ENCODE measurements at regions not wholly inside any gene's neighbourhood (a gene's known extent, or its start where the extent isn't known, plus 50 kb on each side); places are given as distances from the start of the nearest gene placed in this dataset.

GRCh38 chr4:170884969-170885570 is 795.3 kb upstream of the AADAT start:
- DNase-seq (ENCODE audit: low read depth in 1 of 2, low spot score in 2 of 2) (no peak), FAIRE-seq (no peak)
- H3K4me2 ChIP-seq (ENCODE audit: insufficient read depth in 1 of 2, low read depth in 2 of 2, low read length in 2 of 2) = no peak overlapping the region
- no peaks in the 10 kb centered on the region for H4K20me1 ChIP-seq (replicated peaks in 1 of 2; ENCODE audit: control insufficient read depth in 1 of 2, insufficient read depth in 2 of 2, low read length in 2 of 2)
- no peak overlapping the region for H2BK12ac ChIP-seq (ENCODE audit: low read depth, low read length)
- no peak overlapping the region for H4K8ac ChIP-seq (ENCODE audit: extremely low read depth, insufficient read depth, low read length)
- no peaks in the 10 kb centered on the region for H3K27me3 ChIP-seq (replicated peaks in 1 of 4; ENCODE audit: control insufficient read depth in 3 of 4, extremely low read depth in 1 of 4, insufficient read depth in 3 of 4, low read length in 3 of 4)
- no peaks in the 10 kb centered on the region for H3K9me3 ChIP-seq (ENCODE audit: insufficient read depth in 2 of 2, low read depth in 1 of 2, low read length in 1 of 2)
- H3K14ac ChIP-seq (ENCODE audit: insufficient read length) = no peak overlapping the region
- no peak overlapping the region for H3K4ac ChIP-seq (replicated peaks; ENCODE audit: insufficient read length, low read depth, low read length)
- no peak overlapping the region; the same call in 1 of the 2 replicates for H3K18ac ChIP-seq (ENCODE audit: extremely low read depth, low read length)
- H3K56ac ChIP-seq (replicated peaks; ENCODE audit: insufficient read length, low read depth, low read length) = no peak overlapping the region
- peaks cover 0 to 9% (median 0%) of the 10 kb centered on the region in 4 experiments; a peak in 2 of 7 replicates for H3K4me1 ChIP-seq (replicated peaks in 1 of 4; ENCODE audit: control insufficient read depth in 3 of 4, insufficient read depth in 4 of 4, low read length in 3 of 4)
- no peak overlapping the region for H2BK5ac ChIP-seq (ENCODE audit: low read depth, low read length)
- H2BK20ac ChIP-seq (ENCODE audit: low read length) = no peak overlapping the region
- H3K9ac ChIP-seq (replicated peaks in 1 of 4; ENCODE audit: extremely low read depth in 1 of 4, low read depth in 3 of 4, low read length in 3 of 4) = no peak overlapping the region
- ChIA-PET POLR2A (ENCODE audit: partially characterized antibody) (no interaction called here), CTCF (ENCODE audit: partially characterized antibody) (interaction anchor here (0.7 kb wide), 1 partner anchor 1071 kb away, joined by 3 read pairs; no protein-coding TSS in a partner anchor)
- no peak overlapping the region for H2BK15ac ChIP-seq (ENCODE audit: low read length)
- no peaks in the 10 kb centered on the region; a peak in 1 of 8 replicates for H3K36me3 ChIP-seq (ENCODE audit: control insufficient read depth in 2 of 4, insufficient read depth in 4 of 4, low read length in 3 of 4)
- no peaks in the 10 kb centered on the region for H3K23me2 ChIP-seq (ENCODE audit: low read depth, low read length)
- H3K23ac ChIP-seq (ENCODE audit: insufficient read length) = no peak overlapping the region
- H3K79me2 ChIP-seq (ENCODE audit: control insufficient read depth in 1 of 2, insufficient read depth in 2 of 2, low read length in 2 of 2) = no peaks in the 10 kb centered on the region
- H4K5ac ChIP-seq (ENCODE audit: insufficient read length, low read depth, low read length) = peak overlapping the region; percentile 85
- H3K79me1 ChIP-seq (ENCODE audit: low read depth, low read length) = no peaks in the 10 kb centered on the region
- H2BK120ac ChIP-seq (replicated peaks; ENCODE audit: low read depth, low read length) = no peak overlapping the region
- no peak overlapping the region for H3K27ac ChIP-seq (ENCODE audit: low read depth, low read length)
- H2AFZ ChIP-seq (ENCODE audit: low read length) = no peak overlapping the region
- H4K91ac ChIP-seq (replicated peaks; ENCODE audit: insufficient read length, low read length) = no peak overlapping the region
- H3K4me3 ChIP-seq (ENCODE audit: extremely low read depth in 1 of 4, insufficient read depth in 2 of 4, low read depth in 3 of 4, low read length in 4 of 4) = peak overlapping the region in 1 of 4 experiments; percentile 22; a peak in 1 of 8 replicates
- whole genome bisulfite sequencing, 2 experiments (ENCODE audit: extremely low coverage in 1 of 2, insufficient coverage in 1 of 2, insufficient read length in 1 of 2, insufficient replicate concordance in 2 of 2, low coverage in 1 of 2, low lambda C conversion rate in 2 of 2, missing lambda C conversion rate in 1 of 2) = 54% methylated on average over 1 of the region's 1 CpG; no CpG with 5 or more reads in 1 of the 2 experiments
- H2AK5ac ChIP-seq (ENCODE audit: low read depth, low read length) = no peak overlapping the region
- no peak for TF ChIP-seq MAFK (IDR thresholded peaks at IDR 0.05; ENCODE audit: low read depth, low read length)
- TF ChIP-seq SRF (IDR thresholded peaks at IDR 0.05; ENCODE audit: low read depth, low read length) = no peak
- TF ChIP-seq CHD2 (IDR thresholded peaks at IDR 0.05; ENCODE audit: low read length) = no peak
- TF ChIP-seq POU5F1 (IDR thresholded peaks at IDR 0.05; ENCODE audit: low read depth, low read length) = 0 out of 2 replicates have a peak, but pooled peaks have one; percentile 17
- no peak for TF ChIP-seq EGR1 (IDR thresholded peaks at IDR 0.05; ENCODE audit: borderline replicate concordance, low read depth, low read length)
- peak; percentile 84 for TF ChIP-seq CEBPB (IDR thresholded peaks at IDR 0.05; ENCODE audit: low read depth, low read length)
- no peak for TF ChIP-seq EZH2 (IDR thresholded peaks at IDR 0.05; ENCODE audit: low read depth, low read length, severe bottlenecking)
- TF ChIP-seq GTF2F1 (IDR thresholded peaks at IDR 0.05; ENCODE audit: borderline replicate concordance, low read depth, low read length) = no peak
- TF ChIP-seq FOSL1 (IDR thresholded peaks at IDR 0.05; ENCODE audit: insufficient read depth, low read depth, low read length) = no peak
- TF ChIP-seq ATF2 (IDR thresholded peaks at IDR 0.05; ENCODE audit: low read length) = no peak
- TF ChIP-seq BACH1 (IDR thresholded peaks at IDR 0.05; ENCODE audit: low read length) = no peak
- TF ChIP-seq RXRA (IDR thresholded peaks at IDR 0.05; ENCODE audit: insufficient read depth, low read depth, low read length) = no peak
- no peak for TF ChIP-seq SP1 (IDR thresholded peaks at IDR 0.05; ENCODE audit: low read depth, low read length)
